CD4-positive, alpha-beta T cell (primary cell): ENCODE measurements at regions not wholly inside any gene's neighbourhood (a gene's known extent, or its start where the extent isn't known, plus 50 kb on each side); places are given as distances from the start of the nearest gene placed in this dataset.

ENCODE experiments used
- ATAC-seq: fragments of 200-7000 bp; cut with Tn5 transposase; one replicate; pipeline ENCODE4 v1.10.0; 2022; ENCODE audit warnings: mild to moderate bottlenecking; ENCODE audit not compliant: poor library complexity
- CTCF ChIA-PET: fragments of 350-600 bp; sonication (Branson Sonifier 250); formaldehyde crosslinking; loops from one replicate; lab custom pipeline; 2021; ENCODE audit warnings: antibody characterized with exemption, inconsistent platforms; lab: Charles Lee
- POLR2A ChIA-PET: fragments of 350-600 bp; sonication (Branson Sonifier 250); formaldehyde crosslinking; loops from one replicate; lab custom pipeline; 2021; ENCODE audit warnings: antibody characterized with exemption, inconsistent platforms; lab: Charles Lee
- DNase-seq, 14 experiments: peaks; one replicate each; pipeline ENCODE4 v3.0.0-alpha.2; 2013 to 2020; ENCODE audit warnings: mixed read lengths in 2 of 14
- H3K27ac ChIP-seq, 2 donors: one replicate each; pipeline versions ENCODE4 v1.5.1 to v1.7.0; 2013; ENCODE audit warnings: low read length in 2 of 2, low read depth in 1 of 2, mild to moderate bottlenecking in 1 of 2
- H3K27me3 ChIP-seq, 2 experiments: 1 replicate in 1 of 2; 2 replicates in 1 of 2; pipeline versions ENCODE4 v1.6.1 to v1.7.0; 2013; ENCODE audit warnings: low read length in 2 of 2, control low read depth in 1 of 2, mild to moderate bottlenecking in 1 of 2, moderate library complexity in 1 of 2; ENCODE audit not compliant: insufficient read depth in 2 of 2, control insufficient read depth in 1 of 2
- H3K36me3 ChIP-seq: one replicate; pipeline ENCODE4 v1.6.1; 2013; ENCODE audit warnings: low read length, control low read depth; ENCODE audit not compliant: insufficient read depth
- H3K4me1 ChIP-seq: one replicate; pipeline ENCODE4 v1.6.1; 2013; ENCODE audit warnings: low read length, control low read depth; ENCODE audit not compliant: insufficient read depth
- H3K4me3 ChIP-seq: one replicate; pipeline ENCODE4 v1.5.1; 2013; ENCODE audit warnings: mild to moderate bottlenecking, low read length, moderate library complexity
- H3K9me3 ChIP-seq, 2 experiments: 1 replicate in 1 of 2; 2 replicates in 1 of 2; pipeline versions ENCODE4 v1.6.1 to v1.7.0; 2013; ENCODE audit warnings: low read length in 2 of 2, mild to moderate bottlenecking in 2 of 2, control low read depth in 1 of 2, moderate library complexity in 1 of 2; ENCODE audit not compliant: control insufficient read depth in 1 of 2, insufficient read depth in 1 of 2
- H3K27ac Mint-ChIP-seq: one replicate; pipeline ENCODE4 v1.8.0; 2020; ENCODE audit warnings: mixed read lengths
- H3K27me3 Mint-ChIP-seq: one replicate; pipeline ENCODE4 v1.8.0; 2021; ENCODE audit warnings: mixed read lengths
- H3K36me3 Mint-ChIP-seq: one replicate; pipeline ENCODE4 v1.8.0; 2021; ENCODE audit warnings: low read depth, mixed read lengths
- H3K4me1 Mint-ChIP-seq: one replicate; pipeline ENCODE4 v1.8.0; 2021; ENCODE audit warnings: low read depth, mixed read lengths
- H3K4me3 Mint-ChIP-seq: one replicate; pipeline ENCODE4 v1.8.0; 2020; ENCODE audit warnings: mild to moderate bottlenecking, mixed read lengths
- H3K9me3 Mint-ChIP-seq: one replicate; pipeline ENCODE4 v1.8.0; 2020; ENCODE audit warnings: mixed read lengths
- CTCF ChIP-seq: fragments of 200-600 bp; IDR thresholded peaks from one replicate; pipeline ENCODE4 v1.8.0; 2022; ENCODE audit warnings: antibody characterized with exemption, mild to moderate bottlenecking
- intact Hi-C, 2 experiments: fragments of 100-400 bp; cut with DNase I in 1 of 2; cut with micrococcal nuclease in 1 of 2; formaldehyde crosslinking; loops; one replicate each; pipeline versions ENCODE4 v1.15.1 to v1.9.0; 2023 to 2025; cut with DNase I, micrococcal nuclease

- Mint-ChIP-seq H3K4me3 (no peak overlapping the region), H3K4me1 (no peaks in the 10 kb centered on the region), H3K9me3 (no peaks in the 10 kb centered on the region), H3K27me3 (no peaks in the 10 kb centered on the region), H3K36me3 (no peaks in the 10 kb centered on the region), H3K27ac (no peak overlapping the region)
- Histone ChIP-seq H3K27me3 (no peaks in the 10 kb centered on the region), H3K27ac (no peak overlapping the region), H3K36me3 (no peaks in the 10 kb centered on the region), H3K9me3 (no peaks in the 10 kb centered on the region), H3K4me1 (no peaks in the 10 kb centered on the region), H3K4me3 (no peak overlapping the region)
- no peak for TF ChIP-seq CTCF
- DNase-seq, result no peak
- no peak for ATAC-seq
- ChIA-PET CTCF (no interaction called here), POLR2A (no interaction called here)
- intact Hi-C loops, result no loop called here
Observed at GRCh38 chr3:174488527-174488926, 370.6 kb upstream of the NAALADL2 start.

- no peak overlapping the region for H3K4me3 ChIP-seq
- H3K9me3 Mint-ChIP-seq, result no peaks in the 10 kb centered on the region
- CTCF ChIA-PET, result interaction anchor here (0.5 kb wide), 1 partner anchor 14 kb away, joined by 3 read pairs; no protein-coding TSS in a partner anchor
Observed at GRCh38 chr3:174495311-174495710, 363.8 kb upstream of the NAALADL2 start.

GRCh38 chr3:174495928-174496327 lies 363.2 kb upstream of the NAALADL2 start:
- Mint-ChIP-seq H3K36me3 (no peaks in the 10 kb centered on the region), H3K27me3 (no peaks in the 10 kb centered on the region), H3K27ac (no peak overlapping the region), H3K9me3 (no peaks in the 10 kb centered on the region), H3K4me1 (no peaks in the 10 kb centered on the region), H3K4me3 (no peak overlapping the region)
- intact Hi-C loops, result no loop called here
- DNase-seq (no peak), ATAC-seq (no peak)
- H3K36me3 ChIP-seq, result no peaks in the 10 kb centered on the region
- ChIA-PET CTCF (interaction anchor here (0.5 kb wide), 1 partner anchor 13 kb away, joined by 3 read pairs; no protein-coding TSS in a partner anchor), POLR2A (no interaction called here)
- H3K4me1 ChIP-seq, result no peaks in the 10 kb centered on the region
- H3K9me3 ChIP-seq, result peaks cover 0 to 3% of the 10 kb centered on the region in 2 experiments
- no peak overlapping the region for H3K4me3 ChIP-seq
- no peak for TF ChIP-seq CTCF
- no peak overlapping the region for H3K27ac ChIP-seq
- H3K27me3 ChIP-seq, result no peaks in the 10 kb centered on the region

More at GRCh38 chr3:174495311-174495710, 363.8 kb upstream of the NAALADL2 start:
- Mint-ChIP-seq H3K36me3 (no peaks in the 10 kb centered on the region), H3K27me3 (no peaks in the 10 kb centered on the region), H3K4me3 (no peak overlapping the region), H3K27ac (no peak overlapping the region), H3K4me1 (no peaks in the 10 kb centered on the region)
- no peak for TF ChIP-seq CTCF
- no peaks in the 10 kb centered on the region for H3K4me1 ChIP-seq
- H3K9me3 ChIP-seq, result no peaks in the 10 kb centered on the region
- intact Hi-C loops, result no loop called here
- ATAC-seq, result no peak
- H3K27me3 ChIP-seq, result no peaks in the 10 kb centered on the region
- POLR2A ChIA-PET, result no interaction called here
- no peaks in the 10 kb centered on the region for H3K36me3 ChIP-seq
- no peak overlapping the region for H3K27ac ChIP-seq
- DNase-seq, result no peak
